Endothelial cell of umbilical vein (primary cell): ENCODE measurements at regions not wholly inside any gene's neighbourhood (a gene's known extent, or its start where the extent isn't known, plus 50 kb on each side); places are given as distances from the start of the nearest gene placed in this dataset.

Experiments
- BruUV-seq: library from RNA; stranded (reverse); fragments of 400-500 nt; replicated peaks from 2 replicates; lab custom pipeline; 2021; lab: Mats Ljungman, UMichigan
- CTCF ChIA-PET: fragments of 300-600, 350-600 bp; sonication (Branson Sonifier 250); formaldehyde crosslinking; loops from one replicate; lab custom pipeline; 2021; ENCODE audit warnings: antibody characterized with exemption, inconsistent platforms; lab: Charles Lee
- POLR2A ChIA-PET: fragments of 300-600, 350-600 bp; sonication (Branson Sonifier 250); formaldehyde crosslinking; loops from one replicate; lab custom pipeline; 2021; ENCODE audit warnings: antibody characterized with exemption, inconsistent platforms; lab: Charles Lee
- DNase-seq: peaks from one replicate; pipeline ENCODE4 v3.0.0-alpha.2; 2011; ENCODE audit warnings: low read depth, low spot score
- FAIRE-seq: peaks from 2 replicates; lab custom pipeline; 2011; peaks lifted over from hg19 to GRCh38; lab: Jason Lieb, UNC
- H2AFZ ChIP-seq: 2 replicates; pipeline ENCODE4 v1.6.0; 2012; ENCODE audit warnings: low read depth, low read length, control low read depth, inconsistent platforms
- H3K27ac ChIP-seq: 2 replicates; pipeline ENCODE4 v1.5.1; 2011; ENCODE audit warnings: low read depth, mild to moderate bottlenecking, control low read depth, low read length, moderate library complexity; ENCODE audit not compliant: insufficient read depth
- H3K27me3 ChIP-seq, 2 experiments: 2 replicates each; pipeline versions ENCODE4 v1.6.0 to v1.6.1; 2011; ENCODE audit warnings: low read length in 2 of 2, mixed read lengths in 1 of 2; ENCODE audit not compliant: control insufficient read depth in 2 of 2, insufficient read depth in 2 of 2
- H3K36me3 ChIP-seq, 2 experiments: 2 replicates in 1 of 2; 3 replicates in 1 of 2; pipeline ENCODE4 v1.5.1; 2011; ENCODE audit warnings: low read length in 2 of 2, mild to moderate bottlenecking in 1 of 2, moderate library complexity in 1 of 2; ENCODE audit not compliant: control insufficient read depth in 2 of 2, insufficient read depth in 2 of 2; ENCODE audit errors: extremely low read depth in 1 of 2
- H3K4me1 ChIP-seq: 3 replicates; pipeline ENCODE4 v1.5.1; 2011; ENCODE audit warnings: mild to moderate bottlenecking, low read length; ENCODE audit not compliant: control insufficient read depth, insufficient read depth; ENCODE audit errors: extremely low read depth
- H3K4me2 ChIP-seq: 2 replicates; pipeline ENCODE4 v1.6.1; 2011; ENCODE audit warnings: low read length, control low read depth, mixed read lengths; ENCODE audit not compliant: insufficient read depth
- H3K4me3 ChIP-seq, 3 experiments: fragments of 200-600 bp in 1 of 3; sonication (generic), shearing (Covaris generic) in 1 of 3; replicated peaks in 1 of 3; 2 replicates each; pipeline ENCODE4 v1.5.1; 2011 to 2016; ENCODE audit warnings: control low read depth in 3 of 3, low read length in 3 of 3, mild to moderate bottlenecking in 2 of 3, inconsistent platforms in 1 of 3, low read depth in 1 of 3, moderate library complexity in 1 of 3; ENCODE audit not compliant: insufficient read depth in 1 of 3
- H3K79me2 ChIP-seq: 2 replicates; pipeline ENCODE4 v1.6.0; 2012; ENCODE audit warnings: low read length, inconsistent platforms; ENCODE audit not compliant: control insufficient read depth, insufficient read depth
- H3K9ac ChIP-seq: replicated peaks from 2 replicates; pipeline ENCODE3; 2011; ENCODE audit warnings: low read length, control low read depth; ENCODE audit not compliant: insufficient read depth; ENCODE audit errors: extremely low read depth
- H3K9me1 ChIP-seq: replicated peaks from 3 replicates; pipeline ENCODE4 v1.6.0; 2011; ENCODE audit warnings: mild to moderate bottlenecking, low read length; ENCODE audit not compliant: control insufficient read depth, insufficient read depth; ENCODE audit errors: extremely low read depth
- H3K9me3 ChIP-seq: replicated peaks from 2 replicates; pipeline ENCODE4 v1.5.1; 2012; ENCODE audit warnings: low read length, inconsistent platforms; ENCODE audit not compliant: control insufficient read depth, insufficient read depth
- H4K20me1 ChIP-seq: replicated peaks from 2 replicates; pipeline ENCODE3; 2011; ENCODE audit warnings: mild to moderate bottlenecking, low read length; ENCODE audit not compliant: control insufficient read depth, insufficient read depth; ENCODE audit errors: extremely low read depth
- CTCF ChIP-seq, 2 donors: IDR thresholded peaks; 1 replicate in 1 of 2; 2 replicates in 1 of 2; pipeline ENCODE4 v1.5.1; 2011; ENCODE audit warnings: low read length in 2 of 2, mild to moderate bottlenecking in 2 of 2, moderate library complexity in 2 of 2, control low read depth in 1 of 2, inconsistent platforms in 1 of 2, low read depth in 1 of 2; ENCODE audit not compliant: insufficient read depth in 1 of 2; ENCODE audit errors: extremely low read depth in 1 of 2
- EZH2 ChIP-seq: IDR thresholded peaks from 2 replicates; pipeline ENCODE4 v1.6.1; 2012; ENCODE audit warnings: borderline replicate concordance, low read depth, mild to moderate bottlenecking, moderate library complexity, low read length, inconsistent platforms; ENCODE audit not compliant: severe bottlenecking
- FOS ChIP-seq: IDR thresholded peaks from 2 replicates; pipeline ENCODE4 v1.6.1; 2011; ENCODE audit warnings: mild to moderate bottlenecking, low read length, moderate library complexity, borderline replicate concordance; ENCODE audit not compliant: insufficient read depth
- GATA2 ChIP-seq: IDR thresholded peaks from 2 replicates; pipeline ENCODE4 v1.7.0; 2011; ENCODE audit warnings: low read depth, mild to moderate bottlenecking, moderate library complexity, mixed read lengths, low read length; ENCODE audit not compliant: insufficient read length, insufficient read depth
- JUN ChIP-seq: IDR thresholded peaks from 2 replicates; pipeline ENCODE4 v1.6.1; 2011; ENCODE audit warnings: borderline replicate concordance, low read depth; ENCODE audit not compliant: insufficient read length, insufficient read depth
- MAX ChIP-seq: IDR thresholded peaks from 2 replicates; pipeline ENCODE4 v1.6.1; 2011; ENCODE audit not compliant: insufficient read depth, insufficient read length
- MYC ChIP-seq: IDR thresholded peaks from one replicate; pipeline ENCODE4 v1.6.1; 2011; ENCODE audit warnings: mild to moderate bottlenecking, low read depth, low read length
- POLR2A ChIP-seq: IDR thresholded peaks from 2 replicates; pipeline ENCODE4 v1.6.1; 2012; ENCODE audit warnings: low read depth, mild to moderate bottlenecking, control low read depth, low read length
- POLR2AphosphoS5 ChIP-seq: IDR thresholded peaks from 2 replicates; pipeline ENCODE4 v1.6.1; 2012; ENCODE audit warnings: low read depth, mild to moderate bottlenecking, control low read depth, low read length, moderate library complexity; ENCODE audit not compliant: insufficient read depth
- dilution Hi-C: fragments of 300-500 bp; cut with MboI; formaldehyde crosslinking; loops from one replicate; pipeline ENCODE4 v1.15.0; 2019; ENCODE audit warnings: low sequenced_read_pairs; ENCODE audit not compliant: extremely low pct_ligation_motif_present
- intact Hi-C: fragments of 100-400 bp; cut with micrococcal nuclease; formaldehyde crosslinking; loops from one replicate; pipeline ENCODE4 v1.10.0; 2022

GRCh38 chr2:236981701-236982485 is 103.8 kb upstream of the COPS8 start:
- CTCF ChIA-PET: interaction anchor here (0.7 kb wide), 1 partner anchor 16 kb away, joined by 3 read pairs; no protein-coding TSS in a partner anchor
- intact Hi-C loops (no loop called here), dilution Hi-C loops (no loop called here)
- no TSS peak for BruUV-seq
- TF ChIP-seq POLR2AphosphoS5 (no peak), POLR2A (no peak), EZH2 (no peak), MAX (no peak), MYC (no peak), FOS (no peak), GATA2 (no peak), CTCF (IDR thresholded peaks at IDR 0.05; ENCODE audit: extremely low read depth in 1 of 2, insufficient read depth in 1 of 2, low read depth in 1 of 2, low read length in 2 of 2) (no peak), JUN (no peak)
- no peaks in the 10 kb centered on the region for H3K9me1 ChIP-seq
- H3K9me3 ChIP-seq: no peaks in the 10 kb centered on the region
- H4K20me1 ChIP-seq: no peaks in the 10 kb centered on the region
- POLR2A ChIA-PET: no interaction called here
- H3K9ac ChIP-seq: no peak overlapping the region
- no peaks in the 10 kb centered on the region for H3K79me2 ChIP-seq
- DNase-seq: no peak
- no peaks in the 10 kb centered on the region for H3K36me3 ChIP-seq
- no peak overlapping the region for H3K4me3 ChIP-seq
- H3K4me1 ChIP-seq: no peaks in the 10 kb centered on the region
- no peak overlapping the region for H3K27ac ChIP-seq
- no peak for FAIRE-seq
- peaks cover 0 to 2% of the 10 kb centered on the region in 2 experiments for H3K27me3 ChIP-seq
- H2AFZ ChIP-seq: no peak overlapping the region
- no peak overlapping the region for H3K4me2 ChIP-seq
